GM21526 (cell line): ENCODE measurements at regions not wholly inside any gene's neighbourhood (a gene's known extent, or its start where the extent isn't known, plus 50 kb on each side); places are given as distances from the start of the nearest gene placed in this dataset.
"Not testable (repeated sequence)": the region's sequence is repeated elsewhere in the genome, so short reads cannot be mapped to it uniquely, and the experiment has no call there.

Experiments
- ATAC-seq: cut with Tn5 transposase; IDR thresholded peaks from one replicate; pipeline ENCODE4 v1.9.1; 2021; ENCODE audit warnings: moderate library complexity; ENCODE audit not compliant: unreplicated experiment, low FRiP score

DNA sequence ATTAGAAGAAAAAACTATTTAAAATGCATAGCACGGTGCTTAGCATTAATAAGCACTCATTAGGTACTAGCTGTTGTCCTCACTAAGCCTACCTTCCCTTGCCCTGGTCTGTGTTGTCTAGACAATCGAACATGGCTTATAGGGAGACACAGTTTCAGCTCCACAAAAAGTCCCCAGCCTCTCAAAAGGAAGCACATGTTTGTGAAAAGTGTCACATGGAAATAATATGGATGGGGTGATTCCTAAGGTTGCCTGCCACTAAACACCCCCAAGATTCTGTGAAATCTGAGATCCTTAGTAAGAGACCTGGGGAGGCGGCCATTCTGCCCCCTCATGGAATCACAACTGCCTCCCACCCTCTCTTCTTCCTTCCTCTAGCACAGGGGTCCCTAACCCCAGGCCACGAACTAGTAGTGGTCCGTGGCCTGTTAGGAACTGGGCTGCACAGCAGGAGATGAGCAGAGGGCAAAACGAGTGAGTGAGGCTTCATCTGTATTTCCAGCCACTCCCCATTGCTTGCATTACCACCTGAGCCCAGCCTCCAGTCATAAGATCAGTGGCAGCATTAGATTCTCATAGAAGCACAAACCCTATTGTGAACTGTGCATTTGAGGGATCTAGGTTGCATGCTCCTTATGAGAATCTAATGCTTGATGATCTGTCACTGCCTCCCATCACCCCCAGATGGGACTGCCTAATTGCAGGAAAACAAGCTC lies 59.6 kb upstream of the NDUFV2 start:
- no peak for ATAC-seq

DNA sequence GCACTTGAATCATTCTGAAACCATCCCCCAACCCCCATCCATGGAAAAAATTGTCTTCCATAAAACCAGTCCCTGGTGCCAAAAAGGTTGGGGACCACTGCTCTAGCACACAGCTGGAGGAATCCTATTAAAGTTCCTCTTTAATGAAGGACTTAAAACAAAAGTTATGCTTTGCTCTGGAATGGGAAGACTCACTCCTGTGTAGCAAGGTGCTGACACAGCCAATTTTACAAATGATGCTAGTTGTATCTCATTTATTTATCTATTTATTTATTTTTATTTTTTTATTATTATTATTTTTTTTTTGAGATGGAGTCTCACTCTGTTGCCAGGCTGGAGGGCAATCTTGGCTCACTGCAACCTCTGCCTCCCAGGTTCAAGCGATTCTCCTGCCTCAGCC lies 58.9 kb upstream of the NDUFV2 start:
- ATAC-seq, result no peak

DNA sequence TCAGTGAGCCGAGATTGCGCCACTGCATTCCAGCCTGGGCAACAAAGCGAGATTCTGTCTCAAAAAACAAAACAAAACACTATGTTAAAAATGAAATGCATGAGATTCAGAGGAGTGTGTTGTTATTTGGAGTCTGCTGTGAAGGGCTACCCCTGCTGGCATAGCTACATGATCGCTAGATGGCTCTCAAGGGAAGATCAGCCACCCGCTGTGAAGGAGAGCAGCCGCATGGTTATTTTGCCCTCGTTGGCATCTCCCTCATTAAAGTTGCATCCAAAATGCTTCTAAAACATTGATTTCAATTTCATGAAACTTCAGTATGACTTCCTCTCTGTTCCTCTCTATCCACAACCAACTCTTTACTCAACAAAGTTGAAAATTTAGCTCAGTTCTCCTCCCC lies 54.8 kb upstream of the NDUFV2 start:
- ATAC-seq, result no peak

DNA sequence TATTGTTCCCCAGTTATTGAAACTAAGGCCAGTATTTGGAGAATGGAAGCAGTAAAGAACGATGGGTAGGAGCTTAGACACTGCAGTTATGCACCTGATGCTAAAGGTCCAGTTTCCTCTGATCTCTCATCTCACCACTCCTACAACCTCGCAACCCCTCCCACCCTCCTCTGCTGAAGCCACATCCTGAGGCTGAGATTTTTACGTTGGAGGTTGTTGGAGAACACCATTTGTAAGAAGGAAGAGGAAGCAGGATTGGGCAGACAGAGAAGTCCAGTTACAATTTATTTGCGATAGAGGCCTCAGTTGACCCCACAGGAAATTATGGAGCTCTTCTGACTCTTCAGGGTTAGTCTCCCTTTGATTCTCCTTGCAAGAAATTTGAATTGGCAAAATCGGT lies 54.3 kb upstream of the NDUFV2 start:
- no peak for ATAC-seq

DNA sequence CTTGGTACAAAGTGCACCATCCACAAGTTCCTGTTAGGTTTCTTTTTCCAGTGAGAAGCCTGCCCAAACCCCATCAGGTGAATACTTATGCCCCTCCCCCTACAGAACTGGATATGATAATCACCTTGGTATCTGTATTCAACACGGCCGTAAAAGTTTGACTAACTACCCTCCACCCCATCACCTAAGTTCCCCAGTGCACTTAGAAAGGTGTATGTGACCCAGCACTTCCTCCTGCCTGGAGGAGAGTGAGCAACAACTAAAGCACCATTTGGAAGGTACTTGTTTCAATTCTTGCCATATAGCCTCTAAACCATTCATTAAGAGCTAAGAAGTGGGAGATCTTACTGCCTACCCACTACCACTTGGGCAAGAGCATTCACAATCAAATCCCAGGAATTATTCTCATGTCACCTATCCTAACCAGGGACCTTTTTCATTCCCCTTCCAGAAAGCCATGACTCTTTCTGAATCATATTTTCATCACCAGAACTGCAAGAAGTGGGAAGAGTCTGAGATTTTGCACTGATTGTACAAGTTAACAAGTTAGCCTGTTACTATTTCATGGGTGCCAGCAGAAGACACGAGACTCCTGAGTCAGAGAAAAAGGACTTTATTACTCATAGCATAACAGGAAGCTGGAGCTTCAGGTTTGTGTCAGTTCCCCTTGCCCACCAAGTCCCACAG lies 53.5 kb upstream of the NDUFV2 start:
- ATAC-seq, result no peak

DNA sequence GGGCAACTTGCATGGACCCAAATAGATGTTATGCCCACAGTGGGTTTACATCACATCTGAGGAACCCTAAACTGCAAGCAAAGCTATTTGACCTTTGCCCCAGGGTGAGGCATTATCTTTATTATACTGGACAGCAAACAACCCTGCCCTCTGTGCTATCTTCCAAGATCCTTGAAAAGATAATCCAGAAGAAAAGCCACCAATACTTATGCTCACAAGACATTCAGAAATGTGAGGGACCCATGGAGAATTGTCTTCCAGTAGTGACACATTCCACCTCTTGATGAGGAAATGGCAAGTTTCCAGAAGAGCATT lies 53.0 kb upstream of the NDUFV2 start:
- no peak for ATAC-seq

DNA sequence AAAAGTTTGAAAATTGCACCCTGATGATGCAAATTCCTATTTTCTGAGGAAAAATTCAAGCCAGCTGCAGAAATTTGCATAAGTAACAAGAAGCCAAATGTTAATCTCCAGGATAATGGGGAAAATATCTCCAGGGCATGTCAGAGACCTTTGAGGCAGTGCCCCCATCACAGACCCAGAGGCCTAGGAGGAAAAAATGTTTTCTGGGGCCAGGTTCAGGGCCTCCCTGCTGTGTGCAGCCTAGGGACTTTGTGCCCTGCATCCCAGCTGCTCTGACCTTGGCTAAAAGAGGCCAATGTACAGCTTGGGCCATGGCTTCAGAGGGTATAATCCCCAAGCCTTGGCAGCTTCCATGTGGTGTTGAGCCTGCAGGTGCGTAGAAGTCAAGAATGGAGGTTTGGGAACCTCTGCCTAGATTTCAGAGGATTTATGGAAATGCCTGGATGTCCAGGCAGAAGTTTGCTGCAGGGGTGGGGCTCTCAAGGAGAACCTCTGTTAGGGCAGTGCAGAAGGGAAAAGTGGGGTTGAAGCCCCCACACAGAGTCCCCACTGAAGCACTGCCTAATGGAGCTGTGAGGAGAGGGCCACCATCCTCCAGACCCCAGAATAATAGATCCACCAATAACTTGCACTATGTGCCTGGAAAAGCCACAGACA lies 51.7 kb upstream of the NDUFV2 start:
- ATAC-seq, result not testable (repeated sequence)
